ENCODE measurements at regions not wholly inside any gene's neighbourhood (a gene's known extent, or its start where the extent isn't known, plus 50 kb on each side); places are given as distances from the start of the nearest gene placed in this dataset.

- TF ChIP-seq CREB1 (IDR thresholded peaks at IDR 0.05) (no peak), CTCF (IDR thresholded peaks at IDR 0.05; ENCODE audit: control extremely low read depth in 1 of 3, insufficient read depth in 1 of 3, low read depth in 1 of 3, low read length in 3 of 3) (no peak), CHD2 (IDR thresholded peaks at IDR 0.05; ENCODE audit: low read length) (no peak), SP4 (IDR thresholded peaks at IDR 0.05; ENCODE audit: low read length) (no peak), FOSL1 (IDR thresholded peaks at IDR 0.05; ENCODE audit: insufficient read depth, low read depth, low read length) (no peak), RNF2 (IDR thresholded peaks at IDR 0.05; ENCODE audit: borderline replicate concordance, low read depth, low read length, missing control alignments, poor library complexity, severe bottlenecking) (no peak), TCF12 (IDR thresholded peaks at IDR 0.05; ENCODE audit: low read depth, low read length) (no peak), POLR2AphosphoS5 (IDR thresholded peaks at IDR 0.05; ENCODE audit: low read depth, low read length) (no peak), POLR2A (IDR thresholded peaks at IDR 0.05; ENCODE audit: control extremely low read depth in 1 of 2, low read depth in 2 of 2, low read length in 2 of 2) (no peak), SIN3A (conservative IDR thresholded peaks at IDR 0.05 in 1 of 2, IDR thresholded peaks at IDR 0.05 in 1 of 2; ENCODE audit: low read depth in 1 of 2, low read length in 2 of 2) (no peak), RAD21 (IDR thresholded peaks at IDR 0.05 in 1 of 2, conservative IDR thresholded peaks at IDR 0.05 in 1 of 2; ENCODE audit: low read depth in 2 of 2, low read length in 2 of 2) (no peak)
- TF ChIP-seq, protein P1, sequence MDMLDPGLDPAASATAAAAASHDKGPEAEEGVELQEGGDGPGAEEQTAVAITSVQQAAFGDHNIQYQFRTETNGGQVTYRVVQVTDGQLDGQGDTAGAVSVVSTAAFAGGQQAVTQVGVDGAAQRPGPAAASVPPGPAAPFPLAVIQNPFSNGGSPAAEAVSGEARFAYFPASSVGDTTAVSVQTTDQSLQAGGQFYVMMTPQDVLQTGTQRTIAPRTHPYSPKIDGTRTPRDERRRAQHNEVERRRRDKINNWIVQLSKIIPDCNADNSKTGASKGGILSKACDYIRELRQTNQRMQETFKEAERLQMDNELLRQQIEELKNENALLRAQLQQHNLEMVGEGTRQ (IDR thresholded peaks at IDR 0.05; ENCODE audit: low read length), result no peak
Measured at GRCh38 chr5:9692576-9692975, 62.4 kb upstream of the TAS2R1 start.
